ENCODE measurements at regions not wholly inside any gene's neighbourhood (a gene's known extent, or its start where the extent isn't known, plus 50 kb on each side); places are given as distances from the start of the nearest gene placed in this dataset.

- ChIA-PET POLR2A (no interaction called here), CTCF (interaction anchor here (1.1 to 1.5 kb wide), 2 partner anchors 18 to 37 kb away, joined by 3 to 4 read pairs; no protein-coding TSS in a partner anchor)
- DNase-seq (ENCODE audit: extremely low spot score) = no peak
- TF ChIP-seq CTCF (IDR thresholded peaks at IDR 0.05; ENCODE audit: control extremely low read depth, extremely low read depth, low read depth, missing control alignments) = no peak
Measured at GRCh38 chr16:51949282-51949681, 597.7 kb downstream of the TOX3 start.

GRCh38 chr16:51941412-51941811 lies 605.5 kb downstream of the TOX3 start:
- ChIA-PET POLR2A (no interaction called here), CTCF (interaction anchor here (0.8 kb wide), 1 partner anchor 15 kb away, joined by 3 read pairs; no protein-coding TSS in a partner anchor)
- TF ChIP-seq CTCF (IDR thresholded peaks at IDR 0.05; ENCODE audit: control extremely low read depth, extremely low read depth, low read depth, missing control alignments) = no peak
- DNase-seq (ENCODE audit: extremely low spot score) = no peak

DNA sequence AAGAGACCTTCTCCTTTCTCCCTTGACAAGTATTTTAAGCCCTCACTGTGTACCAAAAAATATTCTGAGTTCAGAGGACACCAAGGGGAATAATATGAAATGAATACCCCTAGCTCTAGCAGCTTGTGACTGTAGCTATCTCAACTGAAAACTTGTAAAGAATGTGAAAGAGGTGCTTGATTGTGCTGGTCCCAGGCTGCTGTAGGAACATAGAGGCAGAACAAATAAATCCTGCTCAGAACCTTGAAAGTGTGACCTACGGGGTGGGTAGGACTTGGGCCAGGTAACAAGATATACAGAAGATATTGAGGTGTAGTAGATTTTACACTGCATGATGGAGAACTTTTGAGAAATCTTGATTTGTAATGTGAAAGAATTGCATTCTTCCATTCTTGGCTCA lies 606.8 kb downstream of the TOX3 start:
- POLR2A ChIA-PET = no interaction called here
- CTCF ChIA-PET = no interaction called here
- no peak for DNase-seq (ENCODE audit: extremely low spot score)
- TF ChIP-seq CTCF (IDR thresholded peaks at IDR 0.05; ENCODE audit: control extremely low read depth, extremely low read depth, low read depth, missing control alignments) = no peak

- TF ChIP-seq CTCF (IDR thresholded peaks at IDR 0.05; ENCODE audit: control extremely low read depth, extremely low read depth, low read depth, missing control alignments) = no peak
- POLR2A ChIA-PET = no interaction called here
- no peak for DNase-seq (ENCODE audit: extremely low spot score)
- CTCF ChIA-PET = interaction anchor here (0.9 kb wide), 1 partner anchor 11 kb away, joined by 3 read pairs; no protein-coding TSS in a partner anchor
Measured at GRCh38 chr16:51939378-51939871, 607.5 kb downstream of the TOX3 start.

- no peak for TF ChIP-seq CTCF (IDR thresholded peaks at IDR 0.05; ENCODE audit: control extremely low read depth, extremely low read depth, low read depth, missing control alignments)
- DNase-seq (ENCODE audit: extremely low spot score) = no peak
- POLR2A ChIA-PET = no interaction called here
- CTCF ChIA-PET = interaction anchor here (0.9 kb wide), 1 partner anchor 11 kb away, joined by 3 read pairs; no protein-coding TSS in a partner anchor
Measured at GRCh38 chr16:51938861-51939260, 608.1 kb downstream of the TOX3 start.

GRCh38 chr16:51937771-51938170 lies 609.2 kb downstream of the TOX3 start:
- CTCF ChIA-PET = interaction anchor here (1.5 kb wide), 1 partner anchor 12 kb away, joined by 4 read pairs; no protein-coding TSS in a partner anchor
- no peak for TF ChIP-seq CTCF (IDR thresholded peaks at IDR 0.05; ENCODE audit: control extremely low read depth, extremely low read depth, low read depth, missing control alignments)
- DNase-seq (ENCODE audit: extremely low spot score) = no peak
- POLR2A ChIA-PET = no interaction called here

Data from GM10248 (cell line).